WTC11 (cell line): ENCODE measurements at regions not wholly inside any gene's neighbourhood (a gene's known extent, or its start where the extent isn't known, plus 50 kb on each side); places are given as distances from the start of the nearest gene placed in this dataset.

Experiments used
- ETV6 ChIP-seq: sonication (generic); formaldehyde crosslinking; IDR thresholded peaks from 2 replicates; pipeline ENCODE4 v1.8.1; 2022; ENCODE audit warnings: mild to moderate bottlenecking, missing genetic modification reagents
- MAX ChIP-seq: sonication (generic); formaldehyde crosslinking; IDR thresholded peaks from 2 replicates; pipeline ENCODE4 v1.8.0; 2022; ENCODE audit warnings: mild to moderate bottlenecking, missing genetic modification reagents
- SMAD3 ChIP-seq: sonication (generic); formaldehyde crosslinking; IDR thresholded peaks from 2 replicates; pipeline ENCODE4 v1.8.0; 2022; ENCODE audit warnings: missing genetic modification reagents, mild to moderate bottlenecking, borderline replicate concordance
- TEAD1 ChIP-seq: sonication (generic); formaldehyde crosslinking; IDR thresholded peaks from 2 replicates; pipeline ENCODE4 v1.8.0; 2022; ENCODE audit warnings: mild to moderate bottlenecking, missing genetic modification reagents
- USF1 ChIP-seq: sonication (generic); formaldehyde crosslinking; IDR thresholded peaks from 2 replicates; pipeline ENCODE4 v1.8.0; 2022; ENCODE audit warnings: mild to moderate bottlenecking, missing genetic modification reagents
- ZNF263 ChIP-seq: sonication (generic); formaldehyde crosslinking; IDR thresholded peaks from 2 replicates; pipeline ENCODE4 v1.8.1; 2022; ENCODE audit warnings: low read depth, mild to moderate bottlenecking, moderate library complexity, missing genetic modification reagents
- TF ChIP-seq, protein P1 (sequence below): sonication (generic); formaldehyde crosslinking; conservative IDR thresholded peaks from 2 replicates; pipeline ENCODE4 v1.8.1; 2023; ENCODE audit warnings: mild to moderate bottlenecking, low read depth, missing genetic modification reagents, moderate library complexity
- TF ChIP-seq, protein P2 (sequence below): fragments of 200-600 bp; IDR thresholded peaks from 2 replicates; pipeline ENCODE4 v1.8.0; 2022; ENCODE audit warnings: antibody characterized with exemption
- TF ChIP-seq, protein P3 (sequence below): sonication (generic); formaldehyde crosslinking; IDR thresholded peaks from 2 replicates; pipeline ENCODE4 v1.8.1; 2022; ENCODE audit warnings: mild to moderate bottlenecking, moderate library complexity, missing genetic modification reagents

- TF ChIP-seq, protein P1, sequence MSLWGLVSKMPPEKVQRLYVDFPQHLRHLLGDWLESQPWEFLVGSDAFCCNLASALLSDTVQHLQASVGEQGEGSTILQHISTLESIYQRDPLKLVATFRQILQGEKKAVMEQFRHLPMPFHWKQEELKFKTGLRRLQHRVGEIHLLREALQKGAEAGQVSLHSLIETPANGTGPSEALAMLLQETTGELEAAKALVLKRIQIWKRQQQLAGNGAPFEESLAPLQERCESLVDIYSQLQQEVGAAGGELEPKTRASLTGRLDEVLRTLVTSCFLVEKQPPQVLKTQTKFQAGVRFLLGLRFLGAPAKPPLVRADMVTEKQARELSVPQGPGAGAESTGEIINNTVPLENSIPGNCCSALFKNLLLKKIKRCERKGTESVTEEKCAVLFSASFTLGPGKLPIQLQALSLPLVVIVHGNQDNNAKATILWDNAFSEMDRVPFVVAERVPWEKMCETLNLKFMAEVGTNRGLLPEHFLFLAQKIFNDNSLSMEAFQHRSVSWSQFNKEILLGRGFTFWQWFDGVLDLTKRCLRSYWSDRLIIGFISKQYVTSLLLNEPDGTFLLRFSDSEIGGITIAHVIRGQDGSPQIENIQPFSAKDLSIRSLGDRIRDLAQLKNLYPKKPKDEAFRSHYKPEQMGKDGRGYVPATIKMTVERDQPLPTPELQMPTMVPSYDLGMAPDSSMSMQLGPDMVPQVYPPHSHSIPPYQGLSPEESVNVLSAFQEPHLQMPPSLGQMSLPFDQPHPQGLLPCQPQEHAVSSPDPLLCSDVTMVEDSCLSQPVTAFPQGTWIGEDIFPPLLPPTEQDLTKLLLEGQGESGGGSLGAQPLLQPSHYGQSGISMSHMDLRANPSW (CRISPR knock-in tag), result no peak
- TF ChIP-seq TEAD1 (CRISPR knock-in tag), result no peak
- TF ChIP-seq, protein P2, sequence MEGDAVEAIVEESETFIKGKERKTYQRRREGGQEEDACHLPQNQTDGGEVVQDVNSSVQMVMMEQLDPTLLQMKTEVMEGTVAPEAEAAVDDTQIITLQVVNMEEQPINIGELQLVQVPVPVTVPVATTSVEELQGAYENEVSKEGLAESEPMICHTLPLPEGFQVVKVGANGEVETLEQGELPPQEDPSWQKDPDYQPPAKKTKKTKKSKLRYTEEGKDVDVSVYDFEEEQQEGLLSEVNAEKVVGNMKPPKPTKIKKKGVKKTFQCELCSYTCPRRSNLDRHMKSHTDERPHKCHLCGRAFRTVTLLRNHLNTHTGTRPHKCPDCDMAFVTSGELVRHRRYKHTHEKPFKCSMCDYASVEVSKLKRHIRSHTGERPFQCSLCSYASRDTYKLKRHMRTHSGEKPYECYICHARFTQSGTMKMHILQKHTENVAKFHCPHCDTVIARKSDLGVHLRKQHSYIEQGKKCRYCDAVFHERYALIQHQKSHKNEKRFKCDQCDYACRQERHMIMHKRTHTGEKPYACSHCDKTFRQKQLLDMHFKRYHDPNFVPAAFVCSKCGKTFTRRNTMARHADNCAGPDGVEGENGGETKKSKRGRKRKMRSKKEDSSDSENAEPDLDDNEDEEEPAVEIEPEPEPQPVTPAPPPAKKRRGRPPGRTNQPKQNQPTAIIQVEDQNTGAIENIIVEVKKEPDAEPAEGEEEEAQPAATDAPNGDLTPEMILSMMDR, result no peak
- TF ChIP-seq SMAD3 (CRISPR knock-in tag), result no peak
- no peak for TF ChIP-seq MAX (CRISPR knock-in tag)
- TF ChIP-seq ETV6 (CRISPR knock-in tag), result no peak
- TF ChIP-seq, protein P3, sequence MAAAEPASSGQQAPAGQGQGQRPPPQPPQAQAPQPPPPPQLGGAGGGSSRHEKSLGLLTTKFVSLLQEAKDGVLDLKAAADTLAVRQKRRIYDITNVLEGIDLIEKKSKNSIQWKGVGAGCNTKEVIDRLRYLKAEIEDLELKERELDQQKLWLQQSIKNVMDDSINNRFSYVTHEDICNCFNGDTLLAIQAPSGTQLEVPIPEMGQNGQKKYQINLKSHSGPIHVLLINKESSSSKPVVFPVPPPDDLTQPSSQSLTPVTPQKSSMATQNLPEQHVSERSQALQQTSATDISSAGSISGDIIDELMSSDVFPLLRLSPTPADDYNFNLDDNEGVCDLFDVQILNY (CRISPR knock-in tag), result no peak
- no peak for TF ChIP-seq USF1 (CRISPR knock-in tag)
- TF ChIP-seq ZNF263 (CRISPR knock-in tag), result no peak
Observed at GRCh38 chr2:143935482-143935752, 584.5 kb downstream of the ZEB2 start.
